ENCODE measurements at regions not wholly inside any gene's neighbourhood (a gene's known extent, or its start where the extent isn't known, plus 50 kb on each side); places are given as distances from the start of the nearest gene placed in this dataset.

DNA sequence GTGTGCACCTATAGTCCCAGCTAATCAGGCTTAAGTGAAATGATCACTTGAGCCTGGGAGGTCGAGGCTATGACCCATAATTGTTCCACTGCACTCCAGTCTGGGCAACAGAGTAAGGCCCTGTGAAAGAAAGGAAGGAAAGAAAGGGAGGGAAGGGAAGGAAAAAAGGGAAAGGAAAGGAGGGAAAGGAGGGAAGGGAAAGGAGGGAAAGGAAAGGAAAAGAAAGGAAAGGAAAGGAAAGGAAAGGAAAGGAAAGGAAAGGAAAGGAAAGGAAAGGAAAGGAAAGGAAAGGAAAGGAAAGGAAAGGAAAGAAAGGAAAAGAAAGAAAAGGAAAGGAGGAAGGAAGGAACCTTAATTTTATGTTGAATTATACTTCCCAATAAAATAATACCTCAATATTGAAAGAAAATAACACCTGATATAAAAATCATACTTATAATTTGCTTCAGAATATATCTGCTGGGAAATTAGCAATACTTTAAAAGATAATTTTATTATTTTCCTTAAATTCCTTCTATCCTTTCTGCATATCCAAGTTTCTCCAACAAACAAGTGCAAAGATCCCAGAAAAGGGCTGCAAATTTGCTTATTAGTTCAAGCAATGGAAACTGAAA is 177.3 kb downstream of the KLF12 start:
- Mint-ChIP-seq H3K9me3 (no peaks in the 10 kb centered on the region), H3K27me3 (ENCODE audit: low read depth) (no peaks in the 10 kb centered on the region), H3K27ac (no peak overlapping the region), H3K4me1 (peaks cover 20% of the 10 kb centered on the region), H3K4me3 (no peak overlapping the region), H3K36me3 (ENCODE audit: low read depth) (peaks cover 9% of the 10 kb centered on the region)
- TF ChIP-seq, protein P1, sequence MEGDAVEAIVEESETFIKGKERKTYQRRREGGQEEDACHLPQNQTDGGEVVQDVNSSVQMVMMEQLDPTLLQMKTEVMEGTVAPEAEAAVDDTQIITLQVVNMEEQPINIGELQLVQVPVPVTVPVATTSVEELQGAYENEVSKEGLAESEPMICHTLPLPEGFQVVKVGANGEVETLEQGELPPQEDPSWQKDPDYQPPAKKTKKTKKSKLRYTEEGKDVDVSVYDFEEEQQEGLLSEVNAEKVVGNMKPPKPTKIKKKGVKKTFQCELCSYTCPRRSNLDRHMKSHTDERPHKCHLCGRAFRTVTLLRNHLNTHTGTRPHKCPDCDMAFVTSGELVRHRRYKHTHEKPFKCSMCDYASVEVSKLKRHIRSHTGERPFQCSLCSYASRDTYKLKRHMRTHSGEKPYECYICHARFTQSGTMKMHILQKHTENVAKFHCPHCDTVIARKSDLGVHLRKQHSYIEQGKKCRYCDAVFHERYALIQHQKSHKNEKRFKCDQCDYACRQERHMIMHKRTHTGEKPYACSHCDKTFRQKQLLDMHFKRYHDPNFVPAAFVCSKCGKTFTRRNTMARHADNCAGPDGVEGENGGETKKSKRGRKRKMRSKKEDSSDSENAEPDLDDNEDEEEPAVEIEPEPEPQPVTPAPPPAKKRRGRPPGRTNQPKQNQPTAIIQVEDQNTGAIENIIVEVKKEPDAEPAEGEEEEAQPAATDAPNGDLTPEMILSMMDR (IDR thresholded peaks at IDR 0.05; ENCODE audit: unreplicated experiment in 3 of 3), result no peak

DNA sequence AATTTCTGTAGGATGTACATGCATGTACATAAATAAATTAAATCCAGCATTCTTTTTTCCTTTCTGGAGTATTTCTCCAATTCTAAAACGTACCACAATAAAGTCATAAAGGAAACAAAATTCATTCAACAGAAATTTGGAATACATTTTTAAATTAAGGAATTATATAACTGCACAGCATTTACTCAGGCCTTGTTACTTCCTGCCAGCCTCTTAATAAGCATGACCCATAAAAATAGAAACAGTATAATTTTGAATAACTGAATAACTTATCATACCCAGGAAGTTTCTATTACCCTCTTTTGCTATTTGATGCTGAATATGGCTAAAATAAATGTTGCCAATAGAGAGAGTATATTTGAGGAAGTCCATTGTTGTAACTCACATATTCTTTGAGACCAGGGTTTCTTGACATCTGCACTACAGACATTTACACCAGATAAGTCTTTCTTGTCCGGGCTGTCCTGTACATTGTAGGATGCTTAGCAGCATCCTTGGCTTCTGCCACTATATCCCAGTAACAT is 178.2 kb downstream of the KLF12 start:
- Mint-ChIP-seq H3K36me3 (ENCODE audit: low read depth) (peaks cover under 1% of the 10 kb centered on the region), H3K4me1 (peaks cover 16% of the 10 kb centered on the region), H3K27ac (peak overlapping the region in 2 of 3 experiments; percentile 23 to 41), H3K9me3 (no peaks in the 10 kb centered on the region), H3K4me3 (no peak overlapping the region), H3K27me3 (ENCODE audit: low read depth) (no peaks in the 10 kb centered on the region)
- TF ChIP-seq, protein P1 (IDR thresholded peaks at IDR 0.05; ENCODE audit: unreplicated experiment in 3 of 3), result no peak

DNA sequence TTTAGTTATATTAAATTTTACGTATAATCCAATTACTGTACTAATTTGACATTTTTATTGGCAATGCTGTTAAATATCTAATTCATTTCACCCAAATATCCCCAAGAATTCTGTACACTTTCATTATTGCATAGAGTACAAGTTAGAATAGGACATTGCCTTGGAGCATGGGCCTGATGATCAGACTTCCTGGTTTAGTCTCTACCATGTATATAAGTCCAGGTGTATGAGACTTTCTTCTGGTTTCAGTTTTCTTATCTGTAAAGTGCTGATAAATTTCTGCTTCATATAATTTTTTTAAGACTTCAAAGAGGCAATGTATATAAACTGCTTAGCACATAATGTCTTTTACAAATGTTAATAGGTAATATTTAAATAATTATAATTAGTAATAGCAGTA is 179.4 kb downstream of the KLF12 start:
- H3K4me3 Mint-ChIP-seq, result no peak overlapping the region
- no peaks in the 10 kb centered on the region for H3K36me3 Mint-ChIP-seq (ENCODE audit: low read depth)
- no peak overlapping the region for H3K27ac Mint-ChIP-seq
- TF ChIP-seq, protein P1 (IDR thresholded peaks at IDR 0.05; ENCODE audit: unreplicated experiment in 3 of 3), result no peak
- H3K4me1 Mint-ChIP-seq, result peaks cover 20% of the 10 kb centered on the region
- H3K27me3 Mint-ChIP-seq (ENCODE audit: low read depth), result no peaks in the 10 kb centered on the region
- no peaks in the 10 kb centered on the region for H3K9me3 Mint-ChIP-seq

DNA sequence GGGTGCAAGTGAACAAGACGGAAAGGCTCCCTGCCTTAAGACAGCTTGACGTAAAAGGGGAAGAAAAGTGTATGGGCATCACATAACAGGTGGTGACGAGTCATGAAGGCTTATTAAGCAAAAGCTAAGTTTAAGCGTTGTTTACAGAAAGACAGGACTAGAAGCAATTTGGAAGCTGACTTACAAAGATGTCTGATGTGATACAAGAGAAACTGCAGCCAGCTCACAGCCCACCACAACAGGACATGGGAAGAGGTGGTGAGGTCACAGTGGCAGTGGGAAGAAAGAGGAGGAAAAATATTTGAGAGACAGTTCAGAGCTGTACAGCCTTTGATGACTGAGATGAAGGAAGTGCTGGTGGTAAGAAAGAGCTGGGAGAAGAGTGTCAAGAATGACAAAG is 181.6 kb downstream of the KLF12 start:
- H3K4me3 Mint-ChIP-seq, result no peak overlapping the region
- H3K4me1 Mint-ChIP-seq, result peaks cover 31% of the 10 kb centered on the region
- H3K36me3 Mint-ChIP-seq (ENCODE audit: low read depth), result no peaks in the 10 kb centered on the region
- H3K9me3 Mint-ChIP-seq, result no peaks in the 10 kb centered on the region
- no peak overlapping the region for H3K27ac Mint-ChIP-seq
- no peaks in the 10 kb centered on the region for H3K27me3 Mint-ChIP-seq (ENCODE audit: low read depth)
- TF ChIP-seq, protein P1 (IDR thresholded peaks at IDR 0.05; ENCODE audit: unreplicated experiment in 3 of 3), result no peak

DNA sequence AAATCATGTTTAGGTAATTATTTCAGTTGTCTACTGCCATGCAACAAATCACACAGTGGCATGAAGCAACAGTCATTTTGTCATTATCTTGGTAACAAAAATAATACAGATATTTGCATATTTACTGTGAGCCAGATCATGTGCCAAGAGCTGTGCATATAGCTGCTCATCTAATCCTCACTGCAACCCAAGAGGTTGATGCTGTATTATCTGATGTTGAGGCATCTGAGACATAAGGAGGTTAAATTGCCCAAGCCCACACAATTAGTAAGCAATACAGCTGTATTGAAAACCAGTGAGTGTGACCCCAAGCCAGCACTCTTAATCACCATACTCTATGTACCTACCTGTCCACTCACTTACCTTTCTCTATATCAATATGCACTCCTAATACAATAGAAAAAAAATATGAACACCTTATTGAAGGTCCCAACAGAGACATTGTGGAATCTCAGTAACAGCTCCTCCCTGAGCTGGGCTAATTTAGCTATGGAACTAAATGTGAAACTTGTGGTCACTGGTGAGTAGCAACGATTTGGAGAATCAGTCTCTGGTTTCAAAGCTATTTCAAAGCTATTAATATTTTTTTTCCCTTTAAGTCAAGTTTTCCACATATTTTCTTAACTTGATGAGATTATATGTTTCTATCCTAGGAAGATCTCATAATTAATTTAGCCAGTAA is 185.2 kb downstream of the KLF12 start:
- H3K36me3 Mint-ChIP-seq (ENCODE audit: low read depth), result no peaks in the 10 kb centered on the region
- H3K27me3 Mint-ChIP-seq (ENCODE audit: low read depth), result no peaks in the 10 kb centered on the region
- H3K4me3 Mint-ChIP-seq, result no peak overlapping the region
- H3K9me3 Mint-ChIP-seq, result no peaks in the 10 kb centered on the region
- H3K4me1 Mint-ChIP-seq, result peaks cover 34% of the 10 kb centered on the region
- H3K27ac Mint-ChIP-seq, result peak overlapping the region in 1 of 3 experiments; percentile 38
- TF ChIP-seq, protein P1 (IDR thresholded peaks at IDR 0.05; ENCODE audit: unreplicated experiment in 3 of 3), result no peak

All from nephron (organoid).